ENCODE measurements at regions not wholly inside any gene's neighbourhood (a gene's known extent, or its start where the extent isn't known, plus 50 kb on each side); places are given as distances from the start of the nearest gene placed in this dataset.

DNA sequence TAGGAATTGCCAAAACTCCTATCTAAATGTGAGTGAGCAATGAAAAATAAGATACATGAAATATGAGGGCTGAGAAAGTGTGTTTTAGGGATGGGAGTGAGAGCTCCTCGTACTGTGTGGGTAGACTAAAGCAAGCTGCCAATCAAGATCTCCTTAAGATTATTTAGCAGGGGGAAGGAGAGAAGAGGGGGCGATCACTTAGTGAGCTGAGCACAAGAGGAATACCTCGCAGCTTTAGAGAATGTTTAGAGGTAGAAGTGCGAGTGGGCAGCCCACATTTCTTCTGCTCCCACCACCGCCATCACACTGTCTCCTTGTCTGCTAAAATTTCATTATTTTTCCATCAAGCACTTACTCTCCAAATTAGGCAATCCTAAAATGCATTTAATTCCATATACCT is 312.6 kb downstream of the ALDH8A1 start:
- TF ChIP-seq, protein P1, sequence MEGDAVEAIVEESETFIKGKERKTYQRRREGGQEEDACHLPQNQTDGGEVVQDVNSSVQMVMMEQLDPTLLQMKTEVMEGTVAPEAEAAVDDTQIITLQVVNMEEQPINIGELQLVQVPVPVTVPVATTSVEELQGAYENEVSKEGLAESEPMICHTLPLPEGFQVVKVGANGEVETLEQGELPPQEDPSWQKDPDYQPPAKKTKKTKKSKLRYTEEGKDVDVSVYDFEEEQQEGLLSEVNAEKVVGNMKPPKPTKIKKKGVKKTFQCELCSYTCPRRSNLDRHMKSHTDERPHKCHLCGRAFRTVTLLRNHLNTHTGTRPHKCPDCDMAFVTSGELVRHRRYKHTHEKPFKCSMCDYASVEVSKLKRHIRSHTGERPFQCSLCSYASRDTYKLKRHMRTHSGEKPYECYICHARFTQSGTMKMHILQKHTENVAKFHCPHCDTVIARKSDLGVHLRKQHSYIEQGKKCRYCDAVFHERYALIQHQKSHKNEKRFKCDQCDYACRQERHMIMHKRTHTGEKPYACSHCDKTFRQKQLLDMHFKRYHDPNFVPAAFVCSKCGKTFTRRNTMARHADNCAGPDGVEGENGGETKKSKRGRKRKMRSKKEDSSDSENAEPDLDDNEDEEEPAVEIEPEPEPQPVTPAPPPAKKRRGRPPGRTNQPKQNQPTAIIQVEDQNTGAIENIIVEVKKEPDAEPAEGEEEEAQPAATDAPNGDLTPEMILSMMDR (IDR thresholded peaks at IDR 0.05) = no peak
- TF ChIP-seq POLR2A (IDR thresholded peaks at IDR 0.05) = no peak

Measured in right lobe of liver (tissue), 4 donors.